ENCODE measurements at regions not wholly inside any gene's neighbourhood (a gene's known extent, or its start where the extent isn't known, plus 50 kb on each side); places are given as distances from the start of the nearest gene placed in this dataset.

- TF ChIP-seq GLIS3 (CRISPR knock-in tag; IDR thresholded peaks at IDR 0.05) (no peak), ZFP3 (CRISPR knock-in tag; IDR thresholded peaks at IDR 0.05) (no peak), ARNTL (CRISPR knock-in tag; IDR thresholded peaks at IDR 0.05; ENCODE audit: borderline replicate concordance, low read depth) (no peak), CREB5 (CRISPR knock-in tag; IDR thresholded peaks at IDR 0.05; ENCODE audit: low read depth) (no peak), PATZ1 (CRISPR knock-in tag; IDR thresholded peaks at IDR 0.05; ENCODE audit: borderline replicate concordance) (no peak)
Observed at GRCh38 chr3:118806423-118806822, 228.2 kb downstream of the IGSF11 start.

Measured in SK-N-SH treated with all-trans-retinoic acid at 6 μM for 48 hours (cell line).